HG02870 (cell line): ENCODE measurements at regions not wholly inside any gene's neighbourhood (a gene's known extent, or its start where the extent isn't known, plus 50 kb on each side); places are given as distances from the start of the nearest gene placed in this dataset.

Source experiments
- ATAC-seq: cut with Tn5 transposase; IDR thresholded peaks from one replicate; pipeline ENCODE4 v1.9.1; 2021; ENCODE audit warnings: mild to moderate bottlenecking, moderate library complexity; ENCODE audit not compliant: unreplicated experiment

DNA sequence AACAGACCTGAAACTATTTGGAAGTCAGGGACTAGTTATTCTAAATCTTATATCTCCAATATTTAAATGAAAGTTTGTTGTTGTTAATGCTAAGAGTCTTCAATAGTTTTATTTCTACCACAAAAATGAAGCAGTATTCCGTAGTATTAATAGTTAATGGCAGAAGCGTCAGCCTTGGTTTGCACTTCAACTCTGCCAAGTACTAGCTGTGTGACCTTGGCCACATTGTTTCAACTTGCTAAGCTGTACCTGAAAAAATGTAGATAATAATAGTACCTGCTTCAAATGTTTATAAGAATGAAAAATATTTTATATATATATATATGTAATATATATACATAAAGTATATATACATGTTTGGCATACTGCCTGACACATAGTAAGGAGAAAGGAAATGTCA is 354.6 kb upstream of the SATB1 start:
- ATAC-seq: no peak

DNA sequence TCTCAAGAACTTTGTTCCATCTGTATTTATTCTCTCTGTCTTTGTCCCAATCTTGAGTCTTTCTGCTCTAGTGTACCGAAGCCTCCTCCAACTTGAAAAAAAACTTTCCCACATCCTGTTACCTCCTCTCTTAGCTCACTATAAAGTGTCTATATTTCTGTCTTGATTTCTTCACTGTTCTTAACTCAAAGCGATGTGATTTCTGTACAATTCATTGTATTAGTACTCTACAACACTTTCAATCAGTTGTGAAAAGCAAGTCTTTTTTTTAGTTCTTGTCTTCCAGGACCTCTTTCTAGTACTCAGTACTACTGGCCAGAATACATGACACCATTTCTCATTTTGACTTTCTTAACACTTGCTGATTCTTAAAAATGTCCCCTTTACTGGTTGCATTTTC is 353.5 kb upstream of the SATB1 start:
- no peak for ATAC-seq

DNA sequence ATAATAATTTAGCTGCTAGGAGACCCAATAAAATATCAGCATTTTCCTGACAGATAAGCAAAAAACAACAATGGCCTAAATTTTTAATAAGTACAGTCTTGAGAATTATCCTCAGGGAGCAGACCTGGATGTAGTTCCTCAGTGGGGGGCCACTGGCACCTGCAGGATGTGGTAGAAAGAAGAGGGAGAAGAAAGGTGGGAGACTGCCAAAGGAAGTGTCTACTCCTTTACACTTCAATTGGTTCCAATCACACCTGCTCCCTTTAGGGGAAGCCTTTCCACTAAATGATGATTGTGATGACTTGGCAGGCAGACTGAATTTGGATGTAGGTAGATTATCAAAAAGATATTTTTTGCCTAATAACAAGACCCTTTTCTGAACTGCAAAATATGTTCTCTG is 353.0 kb upstream of the SATB1 start:
- no peak for ATAC-seq

DNA sequence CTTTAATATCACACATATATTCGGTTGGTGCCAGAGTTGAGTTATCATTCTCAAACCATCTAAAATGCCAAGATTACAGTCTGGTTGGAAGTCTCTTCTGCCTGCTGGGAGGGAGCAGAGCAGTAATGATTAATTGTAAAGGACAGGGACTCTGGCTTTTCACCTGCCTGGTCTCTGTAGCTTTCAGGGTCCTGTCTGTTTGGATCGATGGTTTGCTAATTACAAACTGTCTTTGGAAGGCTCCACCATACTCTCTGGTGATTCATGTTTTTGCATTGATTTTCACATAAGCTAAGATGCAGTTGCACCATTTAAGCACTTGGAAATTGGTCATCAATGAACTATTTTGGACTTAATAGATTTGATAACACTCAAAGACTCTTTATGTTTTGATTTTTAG is 350.4 kb upstream of the SATB1 start:
- ATAC-seq: no peak

DNA sequence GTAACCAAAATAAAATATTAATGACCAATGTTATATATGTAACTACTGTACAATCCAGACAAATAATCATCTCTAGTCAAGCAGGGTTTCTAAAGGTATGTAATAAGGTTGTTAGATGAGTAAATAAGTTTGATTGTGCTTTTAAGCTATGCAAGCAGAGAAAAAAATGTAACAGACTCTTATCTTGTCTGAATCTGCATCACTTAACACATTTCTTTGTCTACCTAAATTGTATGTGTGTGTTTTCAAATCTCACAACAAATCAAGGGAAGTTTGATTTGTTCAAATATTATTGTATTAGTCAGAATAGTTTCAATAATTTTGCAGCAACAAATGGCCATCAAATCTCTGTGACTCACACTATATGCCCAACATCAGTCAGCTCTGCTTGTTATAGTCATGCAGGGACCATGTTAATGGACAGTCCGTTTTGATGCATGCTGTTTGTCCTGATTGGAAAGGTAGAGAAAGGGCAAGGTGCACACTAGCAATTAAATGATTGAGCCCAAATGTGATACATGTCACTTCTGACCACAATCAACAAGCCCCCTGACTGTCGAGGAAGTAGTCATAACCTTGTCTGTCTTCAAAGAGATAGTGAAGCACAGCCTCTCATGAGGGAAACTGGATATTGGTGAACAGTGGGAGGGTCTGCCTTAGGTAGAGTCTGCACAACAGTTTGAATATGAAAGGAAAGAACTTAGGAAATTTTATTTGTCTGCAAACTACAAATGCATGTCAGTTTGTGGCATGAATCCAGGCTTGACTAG is 349.4 kb upstream of the SATB1 start:
- no peak for ATAC-seq

DNA sequence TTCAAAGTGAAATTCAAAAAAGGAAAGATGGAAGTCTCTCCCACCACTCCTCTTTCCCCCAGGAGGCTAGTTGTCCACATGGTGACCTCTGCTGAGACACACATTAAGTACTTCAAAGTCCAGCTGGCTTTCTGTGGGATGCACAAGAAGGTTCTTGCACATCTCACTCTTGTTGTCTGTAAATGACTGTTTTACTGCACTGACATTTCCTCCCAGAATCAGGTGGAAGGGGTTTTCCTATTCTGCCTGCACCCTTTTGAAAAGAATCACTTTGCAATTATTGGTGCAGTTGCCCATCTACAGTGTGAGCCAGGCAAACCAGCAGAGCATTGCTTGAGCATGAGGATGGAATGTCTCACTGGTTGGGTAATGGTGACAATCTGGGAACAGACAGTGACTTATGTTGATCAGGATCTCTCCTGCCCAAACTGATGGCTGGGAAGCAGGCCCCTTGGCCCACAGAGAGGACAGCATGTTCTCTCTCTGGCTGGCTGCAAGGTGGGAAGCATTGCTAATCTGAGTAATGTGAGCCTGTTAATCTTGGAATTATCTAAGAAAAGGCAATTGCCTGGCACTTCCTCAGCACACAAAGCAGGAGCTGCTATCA is 347.7 kb upstream of the SATB1 start:
- ATAC-seq: no peak

DNA sequence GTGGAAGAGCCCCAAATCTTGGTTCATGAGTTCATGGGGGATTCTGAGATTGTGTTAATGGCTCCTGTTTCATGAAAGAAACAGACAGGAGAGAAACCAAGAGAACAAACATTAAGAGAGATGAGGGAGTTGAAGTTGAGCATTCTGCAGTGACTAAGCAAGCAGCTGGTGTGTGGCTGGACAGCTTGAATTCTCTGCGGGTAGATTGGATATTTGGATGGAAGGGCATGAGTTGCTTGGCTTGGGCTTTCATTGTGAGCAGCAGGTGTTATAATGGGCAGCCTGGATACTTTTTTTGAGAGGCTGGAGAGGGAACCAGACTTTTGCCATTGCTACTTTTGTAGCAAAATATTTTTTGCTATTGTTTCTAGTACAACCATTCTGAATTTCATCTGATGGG is 346.8 kb upstream of the SATB1 start:
- no peak for ATAC-seq

DNA sequence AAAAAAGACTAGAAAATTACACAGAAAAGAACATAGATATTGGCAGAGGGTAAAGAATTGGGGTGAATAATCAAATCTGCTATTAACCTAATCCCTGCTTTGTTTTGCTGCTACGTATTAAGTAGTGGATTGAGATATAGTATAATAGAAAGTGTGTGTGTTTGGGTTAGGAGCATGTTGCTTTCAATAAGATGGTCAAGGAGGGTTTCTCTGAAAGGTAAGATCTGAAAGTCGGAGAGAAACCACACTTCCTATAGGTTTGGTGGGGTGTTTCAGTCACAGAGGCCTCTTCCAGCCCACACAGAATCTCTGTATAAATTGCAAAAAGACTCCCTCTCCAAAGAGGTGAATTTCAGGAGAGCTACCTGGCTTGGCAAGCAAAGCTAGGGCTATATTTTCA is 345.7 kb upstream of the SATB1 start:
- ATAC-seq: no peak

DNA sequence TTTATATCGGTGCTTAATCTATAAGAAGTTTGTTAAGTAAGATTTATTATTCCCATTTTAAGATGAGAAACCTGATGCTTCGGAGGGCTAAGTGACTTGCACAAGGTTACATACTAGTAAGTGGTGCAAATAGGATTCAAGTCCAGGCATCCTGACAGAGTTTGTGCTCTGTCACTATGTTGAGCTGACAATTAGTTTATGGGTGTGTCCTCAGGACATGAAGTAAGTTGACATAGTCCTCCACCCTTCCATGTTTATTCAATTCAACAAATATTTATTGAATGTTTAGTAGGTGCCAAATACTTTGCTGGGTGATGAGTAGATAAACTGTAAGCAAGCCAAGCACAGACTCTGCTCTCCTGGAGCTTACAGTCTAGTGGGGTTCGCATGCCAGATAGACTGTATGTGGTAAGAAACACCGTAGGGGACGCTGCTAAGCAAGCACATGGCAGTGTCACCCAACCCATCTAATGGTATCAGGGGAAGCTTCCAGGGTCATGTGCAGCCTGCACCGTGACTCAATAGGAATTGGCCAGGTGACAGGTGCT is 342.7 kb upstream of the SATB1 start:
- no peak for ATAC-seq

DNA sequence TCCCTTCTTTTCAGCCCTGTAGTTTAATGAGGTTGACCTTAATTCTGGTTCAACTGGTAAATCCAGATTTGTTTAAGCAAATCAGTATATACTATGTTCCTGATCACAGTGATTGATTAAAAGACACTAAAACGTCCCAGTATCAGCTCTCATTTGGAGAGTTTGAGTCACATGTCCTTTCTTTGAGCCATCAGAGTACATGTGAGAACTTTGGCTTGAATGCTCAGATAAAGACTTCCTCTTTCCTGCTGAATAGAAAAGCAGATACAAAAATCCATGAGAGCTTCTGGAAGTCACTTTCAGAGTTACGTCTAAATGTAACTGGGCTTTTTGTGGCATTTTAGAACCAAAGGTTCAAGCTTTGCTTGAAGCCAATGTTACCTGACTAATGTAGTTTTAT is 341.8 kb upstream of the SATB1 start:
- ATAC-seq: no peak

DNA sequence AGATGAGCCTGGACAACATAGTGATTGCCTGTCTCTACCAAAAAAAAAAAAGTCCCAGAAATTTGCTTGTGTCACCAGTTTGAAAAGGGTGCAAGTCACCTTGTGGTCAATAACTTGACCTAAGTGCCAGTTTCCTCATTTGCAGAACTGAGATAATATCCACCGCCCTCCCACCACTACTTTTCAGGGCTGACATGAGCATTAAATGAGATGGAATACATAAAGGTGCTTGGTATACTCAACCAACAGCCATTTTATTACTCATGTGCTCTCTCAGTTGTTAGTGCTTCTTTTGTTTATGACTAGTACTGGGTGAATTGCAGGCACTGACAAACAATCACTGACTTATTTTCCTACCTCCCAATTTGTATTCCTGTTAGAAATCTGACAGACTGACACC is 340.5 kb upstream of the SATB1 start:
- no peak for ATAC-seq

DNA sequence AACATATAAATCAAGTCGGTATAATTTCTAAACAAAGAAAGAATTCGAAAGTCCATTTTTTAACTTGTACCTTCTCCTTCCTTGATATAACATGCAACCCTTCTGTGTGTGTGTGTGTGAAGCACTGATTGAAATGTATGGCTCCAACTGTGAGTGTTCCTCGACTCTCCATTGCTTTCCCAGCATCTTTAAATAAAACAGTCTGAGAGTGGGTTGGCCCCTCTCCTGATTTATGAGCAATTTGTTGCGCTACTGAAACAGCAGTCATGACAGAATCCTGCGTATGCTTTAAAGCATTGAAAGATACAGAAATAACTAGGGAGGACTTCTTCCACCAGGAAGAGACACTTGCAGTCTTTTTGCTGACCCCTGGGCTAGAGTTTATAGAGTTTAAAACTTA is 340.0 kb upstream of the SATB1 start:
- no peak for ATAC-seq

DNA sequence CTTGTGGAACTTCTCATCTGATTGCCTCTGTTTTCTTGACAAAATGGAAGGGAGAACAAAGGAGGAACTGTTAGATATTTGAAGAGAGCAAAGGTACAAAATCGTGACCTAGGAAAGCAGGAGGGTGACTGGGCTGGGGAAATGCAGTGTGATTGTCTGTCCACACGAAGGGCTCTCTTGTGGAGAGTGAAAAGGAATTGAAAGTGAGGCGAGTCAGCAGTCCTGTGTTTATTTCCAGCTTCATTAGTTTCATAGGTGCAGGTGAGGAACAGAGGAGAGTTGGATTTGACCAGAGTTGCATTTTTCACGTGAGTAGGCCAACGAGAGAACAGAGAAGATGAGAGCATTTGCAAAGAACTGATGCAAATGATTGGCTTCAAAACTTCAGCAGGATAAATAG is 336.4 kb upstream of the SATB1 start:
- no peak for ATAC-seq

DNA sequence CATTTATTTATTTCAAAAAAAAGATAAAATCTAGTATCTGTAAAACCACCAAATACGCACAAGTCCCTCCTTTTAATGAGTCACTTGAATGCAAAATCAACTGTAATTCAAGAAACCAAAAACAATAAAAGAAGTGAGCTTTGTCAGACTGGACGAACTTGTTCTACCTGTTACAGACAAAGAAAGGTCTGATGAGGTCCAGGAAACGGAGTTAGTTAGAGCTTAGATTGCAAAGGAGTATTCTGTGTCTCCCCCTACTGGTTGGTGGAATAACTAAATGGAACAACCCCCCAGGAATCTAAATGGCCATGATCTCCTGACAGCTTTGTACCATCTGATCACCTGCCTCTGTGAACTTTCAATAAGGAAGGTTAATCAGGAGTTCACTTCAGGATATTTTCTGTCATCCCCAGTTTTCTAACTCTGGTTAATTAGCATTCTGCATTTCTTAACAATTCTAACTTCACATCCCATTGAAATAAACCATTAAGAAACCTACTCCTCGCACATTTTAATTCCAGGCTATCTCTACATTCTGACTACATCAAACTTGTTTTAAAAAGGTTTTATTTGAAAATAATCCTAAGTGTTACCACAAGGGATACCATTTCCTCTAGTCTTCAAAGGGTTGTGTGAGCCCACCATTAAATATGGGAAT is 333.0 kb upstream of the SATB1 start:
- peak; percentile 92 for ATAC-seq

DNA sequence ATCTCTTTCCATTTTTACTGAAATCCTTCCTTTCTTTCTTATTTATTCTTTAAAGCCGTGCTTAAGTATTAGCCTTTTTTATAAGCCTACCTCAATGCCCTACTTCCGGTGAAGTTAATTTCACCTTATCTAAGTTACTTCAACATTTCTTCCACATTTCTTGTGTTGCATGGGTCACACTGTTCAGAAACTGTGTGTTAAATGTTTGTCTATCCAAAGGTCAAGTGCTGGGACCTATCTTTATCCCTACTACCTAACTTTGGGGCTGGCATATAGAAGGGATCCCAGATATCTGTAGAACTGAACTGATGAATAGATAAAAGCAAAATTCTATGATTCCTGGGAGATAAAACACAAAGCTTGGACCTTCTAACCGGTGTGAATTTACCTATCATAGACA is 332.3 kb upstream of the SATB1 start:
- no peak for ATAC-seq

DNA sequence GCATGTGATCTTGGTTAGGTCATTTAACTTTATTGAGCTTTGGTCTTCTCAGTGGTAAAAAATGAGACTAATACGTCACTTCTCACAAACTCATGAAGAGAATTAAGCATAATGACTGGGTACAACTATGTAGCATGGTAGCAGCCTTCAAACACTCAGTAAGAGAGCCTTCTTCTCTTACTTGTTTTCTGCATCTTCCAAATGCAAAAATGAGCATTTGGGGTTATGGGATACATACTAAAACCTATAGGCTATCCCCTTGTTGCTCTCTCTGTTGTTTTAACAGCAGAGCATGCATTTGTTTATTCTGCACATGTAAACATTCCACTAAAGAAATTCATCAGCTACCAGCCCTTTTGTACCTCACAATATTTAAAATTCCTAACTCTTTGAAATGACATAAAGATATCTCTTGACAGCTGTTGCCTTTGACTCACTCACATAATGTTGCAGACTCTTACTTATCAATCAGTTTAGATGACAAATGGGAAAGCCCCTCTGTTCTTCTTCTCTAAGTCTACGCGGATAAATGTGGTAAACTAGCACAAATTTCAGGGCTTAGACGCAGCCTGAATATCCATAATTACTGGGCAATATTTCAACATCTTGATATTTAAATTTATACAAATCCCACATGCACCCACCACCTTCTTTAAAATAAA is 327.3 kb upstream of the SATB1 start:
- no peak for ATAC-seq

DNA sequence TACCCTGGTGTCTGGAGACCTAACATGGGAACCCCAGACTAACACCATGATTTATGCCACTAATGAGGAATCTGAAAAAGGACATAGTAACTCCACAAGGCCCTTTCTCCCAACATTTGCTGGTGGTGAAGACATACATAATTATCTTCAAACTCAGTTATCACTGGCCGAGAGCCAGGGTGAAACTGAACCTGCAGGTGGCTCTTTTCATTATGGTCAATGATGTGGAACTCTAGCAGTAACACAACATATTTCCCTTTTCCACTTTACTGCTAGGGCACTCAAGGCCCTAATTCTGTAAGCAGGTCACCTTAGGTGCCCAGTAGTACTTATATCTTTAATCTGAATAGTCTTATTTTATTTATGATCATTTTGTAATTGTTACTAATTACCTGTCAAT is 326.4 kb upstream of the SATB1 start:
- peak; percentile 56 for ATAC-seq

DNA sequence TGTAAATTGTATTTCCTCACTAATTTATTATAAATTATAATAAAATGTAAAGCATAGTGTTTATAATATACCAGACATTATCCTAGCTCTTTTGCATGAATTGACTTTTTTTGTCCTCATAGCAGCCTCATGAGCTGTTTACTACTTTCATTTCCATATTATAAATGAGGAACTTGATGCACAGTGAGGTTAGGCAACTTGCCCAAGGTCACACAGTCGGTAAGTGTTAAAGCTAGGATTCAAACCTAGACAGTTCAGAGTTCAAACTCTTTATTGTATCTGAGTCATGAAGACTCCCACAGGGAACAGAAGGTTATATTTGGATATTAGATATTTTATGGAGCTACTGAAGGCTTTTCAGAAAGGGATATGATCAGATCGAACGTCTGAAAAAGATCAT is 322.2 kb upstream of the SATB1 start:
- no peak for ATAC-seq

DNA sequence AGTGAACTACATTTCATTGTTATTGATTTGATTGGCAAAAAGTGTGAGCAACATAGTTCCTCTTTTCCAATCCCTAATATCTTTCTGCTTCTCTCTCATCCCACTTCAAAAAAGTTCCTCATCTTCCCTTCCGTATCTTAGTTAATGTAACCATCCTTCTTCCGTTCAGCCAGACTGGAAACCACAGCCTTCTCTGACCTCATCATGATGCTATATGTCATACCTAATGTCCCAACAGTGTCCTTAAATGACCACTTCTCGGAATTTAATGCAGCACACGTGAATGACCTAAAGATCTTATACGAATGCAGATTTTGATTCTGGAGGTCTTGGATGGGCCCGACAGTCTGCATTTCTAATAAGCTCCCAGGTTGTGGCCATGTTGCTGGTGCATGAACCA is 320.3 kb upstream of the SATB1 start:
- ATAC-seq: no peak

DNA sequence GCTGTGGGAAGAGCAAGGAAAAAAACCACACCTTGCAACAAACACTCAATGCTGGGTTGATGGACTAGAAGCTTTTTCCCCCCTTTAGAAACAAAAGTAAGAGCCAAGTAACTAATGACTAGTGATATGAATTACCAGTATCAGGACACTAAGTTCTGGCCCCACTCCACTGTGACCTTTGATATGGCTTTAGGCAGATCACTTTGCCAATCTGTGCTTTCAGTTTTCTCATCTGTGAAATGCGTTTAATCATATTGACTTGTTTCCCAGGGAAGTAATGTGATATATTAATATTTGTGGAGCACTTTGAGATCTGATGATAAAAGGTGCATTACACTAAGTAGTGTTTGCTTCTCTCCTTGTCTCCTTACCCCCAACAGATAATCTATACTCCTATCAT is 319.3 kb upstream of the SATB1 start:
- no peak for ATAC-seq

DNA sequence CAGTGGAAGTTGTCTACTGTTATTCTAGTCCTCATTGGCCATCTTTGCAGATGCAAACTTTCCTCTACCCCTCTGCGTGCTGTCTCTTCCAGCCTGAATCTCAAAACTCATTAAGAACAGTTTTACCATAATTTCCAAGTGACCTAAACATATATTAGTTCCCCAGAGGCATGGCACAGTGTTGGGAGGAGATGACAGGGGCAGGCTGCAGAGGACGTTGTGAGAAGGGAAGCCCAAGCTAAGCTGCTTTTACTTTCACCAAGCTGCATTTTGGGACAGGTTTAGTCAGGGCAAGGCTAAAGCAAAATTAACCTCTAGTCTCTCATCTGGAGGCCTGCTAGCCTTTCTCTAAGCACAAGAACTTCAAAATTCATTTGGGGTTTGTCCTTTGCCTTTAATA is 318.6 kb upstream of the SATB1 start:
- ATAC-seq: no peak
